ENCODE measurements at regions not wholly inside any gene's neighbourhood (a gene's known extent, or its start where the extent isn't known, plus 50 kb on each side); places are given as distances from the start of the nearest gene placed in this dataset.

- TF ChIP-seq, protein P1, sequence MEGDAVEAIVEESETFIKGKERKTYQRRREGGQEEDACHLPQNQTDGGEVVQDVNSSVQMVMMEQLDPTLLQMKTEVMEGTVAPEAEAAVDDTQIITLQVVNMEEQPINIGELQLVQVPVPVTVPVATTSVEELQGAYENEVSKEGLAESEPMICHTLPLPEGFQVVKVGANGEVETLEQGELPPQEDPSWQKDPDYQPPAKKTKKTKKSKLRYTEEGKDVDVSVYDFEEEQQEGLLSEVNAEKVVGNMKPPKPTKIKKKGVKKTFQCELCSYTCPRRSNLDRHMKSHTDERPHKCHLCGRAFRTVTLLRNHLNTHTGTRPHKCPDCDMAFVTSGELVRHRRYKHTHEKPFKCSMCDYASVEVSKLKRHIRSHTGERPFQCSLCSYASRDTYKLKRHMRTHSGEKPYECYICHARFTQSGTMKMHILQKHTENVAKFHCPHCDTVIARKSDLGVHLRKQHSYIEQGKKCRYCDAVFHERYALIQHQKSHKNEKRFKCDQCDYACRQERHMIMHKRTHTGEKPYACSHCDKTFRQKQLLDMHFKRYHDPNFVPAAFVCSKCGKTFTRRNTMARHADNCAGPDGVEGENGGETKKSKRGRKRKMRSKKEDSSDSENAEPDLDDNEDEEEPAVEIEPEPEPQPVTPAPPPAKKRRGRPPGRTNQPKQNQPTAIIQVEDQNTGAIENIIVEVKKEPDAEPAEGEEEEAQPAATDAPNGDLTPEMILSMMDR (IDR thresholded peaks at IDR 0.05; ENCODE audit: insufficient read depth, low read depth, low read length), result no peak
- TF ChIP-seq EZH2 (IDR thresholded peaks at IDR 0.05; ENCODE audit: insufficient read depth, low read length), result no peak
These were observed 1682.9 kb downstream of the TP53TG3F start for GRCh38 chr16:35142147-35142808.

Data from astrocyte (in vitro differentiated cells and primary cell).